Natural killer cell (primary cell): ENCODE measurements at regions not wholly inside any gene's neighbourhood (a gene's known extent, or its start where the extent isn't known, plus 50 kb on each side); places are given as distances from the start of the nearest gene placed in this dataset.

ENCODE experiments used
- ATAC-seq, 3 donors: fragments of 150-1000 bp in 2 of 3; fragments of 200-7000 bp in 1 of 3; cut with Tn5 transposase; 1 replicate in 1 of 3; 2 replicates in 2 of 3; pipeline ENCODE4 v1.10.0; 2021; ENCODE audit warnings: mild to moderate bottlenecking in 2 of 3, moderate library complexity in 2 of 3
- DNase-seq, 2 donors: peaks; one replicate each; pipeline versions ENCODE4 v3.0.0 to v3.0.0-alpha.2; 2013 to 2021; ENCODE audit warnings: mixed read lengths in 1 of 2
- H3K27ac ChIP-seq: one replicate; pipeline ENCODE4 v1.5.1; 2013; ENCODE audit warnings: mild to moderate bottlenecking, low read length
- H3K27me3 ChIP-seq: one replicate; pipeline ENCODE4 v1.6.1; 2013; ENCODE audit warnings: low read length; ENCODE audit not compliant: control insufficient read depth, insufficient read depth
- H3K36me3 ChIP-seq: one replicate; pipeline ENCODE4 v1.6.1; 2013; ENCODE audit warnings: low read length; ENCODE audit not compliant: control insufficient read depth, insufficient read depth
- H3K4me1 ChIP-seq: one replicate; pipeline ENCODE4 v1.6.1; 2013; ENCODE audit warnings: low read length; ENCODE audit not compliant: control insufficient read depth, insufficient read depth
- H3K4me3 ChIP-seq: one replicate; pipeline ENCODE4 v1.5.1; 2013; ENCODE audit warnings: low read length
- H3K9me3 ChIP-seq: one replicate; pipeline ENCODE4 v1.6.1; 2013; ENCODE audit warnings: low read length; ENCODE audit not compliant: control insufficient read depth, insufficient read depth
- H3K27ac Mint-ChIP-seq, 2 donors: one replicate each; pipeline ENCODE4 v1.8.0; 2022; ENCODE audit warnings: mild to moderate bottlenecking in 2 of 2, mixed read lengths in 2 of 2, moderate library complexity in 1 of 2
- H3K27me3 Mint-ChIP-seq, 2 donors: one replicate each; pipeline ENCODE4 v1.8.0; 2022; ENCODE audit warnings: low read depth in 2 of 2, mixed read lengths in 2 of 2
- H3K36me3 Mint-ChIP-seq: one replicate; pipeline ENCODE4 v1.8.0; 2022; ENCODE audit warnings: mixed read lengths
- H3K4me1 Mint-ChIP-seq, 2 donors: one replicate each; pipeline ENCODE4 v1.8.0; 2022; ENCODE audit warnings: mixed read lengths in 2 of 2
- H3K4me3 Mint-ChIP-seq: one replicate; pipeline ENCODE4 v1.8.0; 2022; ENCODE audit warnings: mild to moderate bottlenecking, moderate library complexity, mixed read lengths
- H3K9me3 Mint-ChIP-seq, 2 donors: one replicate each; pipeline ENCODE4 v1.8.0; 2022; ENCODE audit warnings: mixed read lengths in 2 of 2
- CTCF ChIP-seq: fragments of 200-600 bp; IDR thresholded peaks from one replicate; pipeline ENCODE4 v1.8.0; 2022; ENCODE audit warnings: antibody characterized with exemption
- WGBS: methylation state at CpG from one replicate; pipeline ENCODE4 v1.1.7; 2013; ENCODE audit warnings: missing lambda C conversion rate; ENCODE audit not compliant: insufficient coverage; 5-methylcytosine and 5-hydroxymethylcytosine counted together
- intact Hi-C: fragments of 100-400 bp; cut with micrococcal nuclease; formaldehyde crosslinking; loops from one replicate; pipeline ENCODE4 v1.14.2; 2022

DNA sequence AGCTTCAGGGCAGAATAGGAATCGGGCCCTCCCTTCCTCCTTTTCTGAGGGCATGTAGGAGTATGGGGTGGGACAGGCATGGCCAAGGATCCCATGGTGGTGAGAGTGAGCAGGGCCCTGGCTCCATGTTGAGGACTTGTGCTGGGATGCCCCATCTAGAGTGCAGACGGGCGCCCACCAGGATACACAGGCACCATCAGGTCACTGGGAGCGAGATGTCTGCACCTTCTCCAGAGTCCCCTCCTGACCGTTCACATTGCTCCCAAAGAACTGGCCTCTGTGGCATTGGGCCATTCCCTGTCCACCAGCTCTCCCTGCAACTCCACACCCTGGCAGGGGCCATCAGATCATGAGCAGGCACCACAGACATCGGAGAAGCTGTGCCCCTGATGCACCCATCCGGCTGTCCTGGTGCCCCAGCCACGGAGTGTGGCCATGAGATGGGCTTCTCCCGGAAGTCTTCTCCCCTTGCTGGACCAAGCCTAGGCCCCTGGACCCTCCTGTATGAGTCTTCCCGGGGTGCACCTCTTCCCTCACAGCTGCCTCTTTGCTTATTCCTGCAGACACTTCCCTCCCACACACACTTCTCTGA lies 195.0 kb downstream of the IRX2 start:
- no peak overlapping the region for H3K27ac ChIP-seq
- intact Hi-C loops, result no loop called here
- H3K36me3 ChIP-seq, result no peaks in the 10 kb centered on the region
- Mint-ChIP-seq H3K27me3 (no peaks in the 10 kb centered on the region), H3K4me3 (no peak overlapping the region), H3K36me3 (peaks cover 10% of the 10 kb centered on the region), H3K4me1 (no peaks in the 10 kb centered on the region), H3K9me3 (peaks cover 12 to 24% of the 10 kb centered on the region in 2 donors), H3K27ac (no peak overlapping the region)
- DNase-seq (no peak), ATAC-seq (peak in 1 of 3 donors; percentile 10)
- TF ChIP-seq CTCF, result no peak
- no peaks in the 10 kb centered on the region for H3K27me3 ChIP-seq
- WGBS, result 93% methylated on average over 10 of the region's 10 CpGs
- no peaks in the 10 kb centered on the region for H3K4me1 ChIP-seq
- H3K4me3 ChIP-seq, result no peak overlapping the region
- H3K9me3 ChIP-seq, result peaks cover 11% of the 10 kb centered on the region

- Mint-ChIP-seq H3K9me3 (peaks cover 10 to 21% of the 10 kb centered on the region in 2 donors), H3K27ac (no peak overlapping the region), H3K36me3 (peaks cover 10% of the 10 kb centered on the region), H3K4me1 (no peaks in the 10 kb centered on the region), H3K27me3 (no peaks in the 10 kb centered on the region), H3K4me3 (no peak overlapping the region)
- H3K9me3 ChIP-seq, result peaks cover 11% of the 10 kb centered on the region
- H3K27ac ChIP-seq, result no peak overlapping the region
- H3K36me3 ChIP-seq, result no peaks in the 10 kb centered on the region
- no peaks in the 10 kb centered on the region for H3K27me3 ChIP-seq
- no peaks in the 10 kb centered on the region for H3K4me1 ChIP-seq
- no peak overlapping the region for H3K4me3 ChIP-seq
- 60% methylated on average over 1 of the region's 2 CpGs for WGBS
- no peak for TF ChIP-seq CTCF
- intact Hi-C loops, result no loop called here
- ATAC-seq, result no peak
- no peak for DNase-seq
Measured at GRCh38 chr5:2553611-2554010, 197.9 kb downstream of the IRX2 start.

DNA sequence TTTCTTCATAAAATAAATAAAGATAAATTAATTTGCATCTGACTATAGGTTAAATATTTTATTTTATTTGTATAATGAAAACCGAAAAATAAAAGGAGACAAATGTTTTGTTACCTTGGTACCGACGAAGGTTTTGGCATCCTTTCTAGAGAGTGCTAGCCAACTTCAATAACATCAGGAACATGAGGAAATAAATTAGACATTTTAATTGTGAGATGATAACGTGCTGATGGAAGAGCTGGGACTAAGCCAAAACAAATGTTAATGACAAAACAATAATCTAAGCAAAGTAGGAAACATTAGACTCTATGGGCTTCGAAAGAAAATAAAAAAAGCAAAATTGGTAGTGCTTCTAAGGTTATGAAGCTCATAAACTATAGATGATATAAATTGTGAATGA lies 201.0 kb downstream of the IRX2 start:
- Histone ChIP-seq H3K27me3 (no peaks in the 10 kb centered on the region), H3K36me3 (no peaks in the 10 kb centered on the region), H3K27ac (no peak overlapping the region), H3K4me1 (no peaks in the 10 kb centered on the region), H3K9me3 (peaks cover 6% of the 10 kb centered on the region), H3K4me3 (no peak overlapping the region)
- Mint-ChIP-seq H3K27me3 (no peaks in the 10 kb centered on the region), H3K4me3 (no peak overlapping the region), H3K9me3 (peaks cover 7 to 21% of the 10 kb centered on the region in 2 donors), H3K4me1 (no peaks in the 10 kb centered on the region), H3K36me3 (peaks cover 10% of the 10 kb centered on the region), H3K27ac (no peak overlapping the region)
- DNase-seq (no peak), ATAC-seq (no peak)
- WGBS, result 96% methylated on average over 3 of the region's 5 CpGs
- intact Hi-C loops, result no loop called here
- no peak for TF ChIP-seq CTCF

DNA sequence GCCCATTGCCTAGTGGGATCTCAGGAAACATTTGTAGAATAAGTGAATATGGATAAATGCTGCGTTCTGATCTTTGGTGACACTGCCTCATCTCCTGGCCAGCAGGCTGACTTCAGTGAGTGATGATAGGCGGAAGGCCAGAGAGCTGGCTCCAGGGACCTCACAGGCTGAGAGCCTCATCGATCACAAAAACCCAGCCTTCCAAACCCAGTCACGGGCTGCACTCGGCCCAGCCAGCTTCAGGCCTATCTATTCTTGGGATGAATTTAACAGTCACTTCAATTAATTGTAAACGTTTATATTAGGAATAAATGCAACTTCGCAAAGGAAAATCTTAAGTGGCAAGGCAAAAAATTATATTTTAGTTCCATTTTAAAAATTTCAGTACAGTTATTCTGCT lies 201.6 kb downstream of the IRX2 start:
- H3K27ac Mint-ChIP-seq, result no peak overlapping the region

More for the DNA sequence above, 201.6 kb downstream of the IRX2 start:
- intact Hi-C loops, result no loop called here
- WGBS, result 89% methylated on average over 6 of the region's 7 CpGs
- ATAC-seq, result no peak
- Histone ChIP-seq H3K4me3 (no peak overlapping the region), H3K27ac (no peak overlapping the region), H3K36me3 (no peaks in the 10 kb centered on the region), H3K27me3 (no peaks in the 10 kb centered on the region), H3K9me3 (peaks cover 4% of the 10 kb centered on the region), H3K4me1 (no peaks in the 10 kb centered on the region)
- peaks cover 5 to 18% of the 10 kb centered on the region in 2 donors for H3K9me3 Mint-ChIP-seq
- no peaks in the 10 kb centered on the region for H3K27me3 Mint-ChIP-seq
- peaks cover 7% of the 10 kb centered on the region for H3K36me3 Mint-ChIP-seq
- TF ChIP-seq CTCF, result no peak
- no peaks in the 10 kb centered on the region for H3K4me1 Mint-ChIP-seq
- no peak overlapping the region for H3K4me3 Mint-ChIP-seq
- DNase-seq, result no peak
